HG03135 (cell line): ENCODE measurements at regions not wholly inside any gene's neighbourhood (a gene's known extent, or its start where the extent isn't known, plus 50 kb on each side); places are given as distances from the start of the nearest gene placed in this dataset.

Experiments
- ATAC-seq: cut with Tn5 transposase; IDR thresholded peaks from one replicate; pipeline ENCODE4 v1.9.1; 2021; ENCODE audit warnings: mild to moderate bottlenecking, moderate library complexity; ENCODE audit not compliant: unreplicated experiment

GRCh38 chr2:128640166-128640844, 321.6 kb upstream of the HS6ST1 start:
- no peak for ATAC-seq

GRCh38 chr2:128640845-128641360, 322.2 kb upstream of the HS6ST1 start:
- no peak for ATAC-seq

GRCh38 chr2:128641421-128642080, 322.9 kb upstream of the HS6ST1 start:
- ATAC-seq, result no peak

GRCh38 chr2:128642316-128642715, 323.6 kb upstream of the HS6ST1 start:
- no peak for ATAC-seq

- ATAC-seq, result no peak
Measured at GRCh38 chr2:128642821-128643220, 324.2 kb upstream of the HS6ST1 start.

- ATAC-seq, result no peak
Measured at GRCh38 chr2:128643221-128644065, 324.8 kb upstream of the HS6ST1 start.

- ATAC-seq, result no peak
Measured at GRCh38 chr2:128644156-128644555, 325.5 kb upstream of the HS6ST1 start.

DNA sequence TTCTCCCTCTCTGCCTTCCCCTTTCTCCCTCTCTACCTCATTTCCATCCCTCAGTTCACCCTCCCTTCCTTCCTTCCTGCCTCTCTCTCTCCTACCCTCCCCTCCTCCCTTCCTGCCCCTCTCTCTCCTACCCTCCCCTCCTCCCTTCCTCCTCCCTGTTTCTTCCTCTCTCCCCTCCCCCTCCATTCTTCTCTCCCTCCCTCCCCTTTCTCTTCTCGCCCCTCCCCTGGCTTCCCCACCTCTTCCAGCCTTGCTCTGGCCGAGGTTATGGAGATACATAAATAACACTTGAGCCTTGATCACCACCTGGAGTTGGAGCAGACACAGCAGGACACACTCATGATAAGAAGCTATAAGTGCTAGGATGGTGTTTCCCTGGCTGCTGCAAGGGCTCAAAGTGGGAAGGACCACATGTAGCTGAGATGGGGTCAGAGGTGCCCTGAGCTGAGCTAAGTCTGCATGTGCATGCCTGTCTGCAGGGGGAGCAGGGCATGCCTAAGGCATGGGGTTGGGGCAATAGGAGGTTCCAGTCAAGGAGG, 326.1 kb upstream of the HS6ST1 start:
- no peak for ATAC-seq

DNA sequence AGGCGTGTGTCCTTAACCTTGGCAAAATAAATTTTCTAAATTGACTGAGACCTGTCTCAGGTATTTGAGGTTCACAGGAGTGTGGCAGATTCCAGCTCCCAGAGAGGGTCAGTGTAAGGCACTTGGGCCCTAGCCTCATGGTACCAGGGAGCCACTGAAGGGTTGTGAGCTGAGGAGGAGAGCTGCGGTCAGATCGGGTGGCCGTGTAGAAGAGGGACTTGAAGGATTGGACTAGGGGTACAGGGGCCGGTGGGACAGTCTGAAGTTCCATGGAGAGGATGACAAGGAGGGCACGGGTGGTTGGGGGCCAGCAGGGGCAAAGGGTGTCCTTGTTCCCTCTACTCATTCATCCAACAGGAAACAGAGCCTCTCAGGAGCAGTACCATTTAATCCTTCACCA, 327.0 kb upstream of the HS6ST1 start:
- ATAC-seq, result no peak

GRCh38 chr2:128646091-128646490, 327.4 kb upstream of the HS6ST1 start:
- no peak for ATAC-seq

GRCh38 chr2:128646691-128647090, 328.0 kb upstream of the HS6ST1 start:
- no peak for ATAC-seq

DNA sequence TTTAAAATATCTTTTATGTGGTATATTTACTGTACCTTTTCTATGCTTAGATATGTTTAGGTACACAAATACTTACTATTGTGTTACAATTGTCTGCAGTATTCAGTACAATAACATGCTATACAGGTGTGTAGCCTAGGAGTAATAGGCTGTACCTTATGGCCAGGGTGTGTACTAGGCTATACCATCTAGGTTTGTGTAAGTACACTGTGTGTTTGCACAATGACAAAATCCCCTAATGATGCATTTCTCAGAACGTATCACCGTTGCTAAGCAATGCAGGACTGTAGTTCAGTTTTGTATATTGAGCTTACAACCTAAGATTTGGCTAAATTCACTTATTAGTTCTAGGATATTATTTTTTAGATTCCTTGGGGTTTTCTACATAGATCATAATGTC, 332.3 kb upstream of the HS6ST1 start:
- no peak for ATAC-seq

DNA sequence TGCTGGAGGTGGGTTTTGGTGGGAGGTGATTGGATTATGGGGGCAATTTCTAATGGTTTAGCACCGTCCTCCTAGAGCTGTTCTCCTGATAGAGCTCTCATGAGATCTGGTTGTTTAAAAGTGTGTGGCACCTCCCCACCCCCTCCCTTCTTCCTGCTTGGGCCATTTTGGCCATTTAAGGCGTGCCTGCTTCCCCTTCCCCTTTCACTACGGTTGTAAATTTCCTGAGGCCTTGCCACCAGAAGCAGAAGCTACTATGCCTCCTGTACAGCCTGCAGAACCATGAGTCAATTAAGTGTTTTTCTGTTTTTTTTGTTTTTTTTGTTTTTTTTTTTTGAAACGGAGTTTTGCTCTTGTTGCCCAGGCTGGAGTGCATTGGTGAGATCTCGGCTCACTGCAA, 335.7 kb upstream of the HS6ST1 start:
- no peak for ATAC-seq

DNA sequence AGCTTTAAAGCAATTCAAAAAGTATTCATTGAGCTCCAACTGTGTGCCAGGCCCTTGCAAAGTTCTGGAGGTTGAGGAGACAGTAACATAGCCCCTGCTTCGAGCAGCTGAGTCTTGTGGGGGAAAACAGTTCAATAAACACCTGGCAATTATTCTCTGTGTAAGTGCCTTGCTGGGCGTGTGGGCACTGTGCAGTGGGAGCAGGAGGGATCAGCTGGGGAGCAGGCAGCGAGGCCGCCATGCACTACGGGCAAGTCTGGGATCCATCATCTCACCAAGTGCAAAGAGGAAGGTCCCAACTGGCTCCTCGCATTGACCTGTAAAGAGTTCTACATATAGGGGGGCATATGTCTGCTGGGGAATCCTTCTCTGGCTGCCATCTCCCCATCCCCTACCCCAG, 342.2 kb upstream of the HS6ST1 start:
- no peak for ATAC-seq

- no peak for ATAC-seq
Measured at GRCh38 chr2:128661311-128661710, 342.6 kb upstream of the HS6ST1 start.

GRCh38 chr2:128662051-128662471, 343.4 kb upstream of the HS6ST1 start:
- no peak for ATAC-seq

GRCh38 chr2:128663371-128664050, 344.8 kb upstream of the HS6ST1 start:
- ATAC-seq, result no peak

GRCh38 chr2:128664499-128664971, 345.9 kb upstream of the HS6ST1 start:
- no peak for ATAC-seq

GRCh38 chr2:128665113-128665512, 346.4 kb upstream of the HS6ST1 start:
- ATAC-seq, result no peak

- ATAC-seq, result no peak
Measured at GRCh38 chr2:128666596-128666995, 347.9 kb upstream of the HS6ST1 start.

GRCh38 chr2:128667391-128667790, 348.7 kb upstream of the HS6ST1 start:
- ATAC-seq, result no peak
